Breast epithelium (tissue), 3 donors: ENCODE measurements at regions not wholly inside any gene's neighbourhood (a gene's known extent, or its start where the extent isn't known, plus 50 kb on each side); places are given as distances from the start of the nearest gene placed in this dataset.

Experiments
- POLR2AphosphoS5 ChIP-seq, 3 donors: sonication (generic); formaldehyde crosslinking; IDR thresholded peaks; one replicate each; pipeline ENCODE4 v1.6.1; 2017; ENCODE audit warnings: antibody characterized with exemption in 3 of 3
- TF ChIP-seq, protein P1 (sequence below), 3 donors: fragments of 450-650 bp; IDR thresholded peaks; one replicate each; pipeline ENCODE4 v1.5.1; 2016 to 2017; ENCODE audit warnings: antibody characterized with exemption in 3 of 3, mild to moderate bottlenecking in 3 of 3, moderate library complexity in 3 of 3

DNA sequence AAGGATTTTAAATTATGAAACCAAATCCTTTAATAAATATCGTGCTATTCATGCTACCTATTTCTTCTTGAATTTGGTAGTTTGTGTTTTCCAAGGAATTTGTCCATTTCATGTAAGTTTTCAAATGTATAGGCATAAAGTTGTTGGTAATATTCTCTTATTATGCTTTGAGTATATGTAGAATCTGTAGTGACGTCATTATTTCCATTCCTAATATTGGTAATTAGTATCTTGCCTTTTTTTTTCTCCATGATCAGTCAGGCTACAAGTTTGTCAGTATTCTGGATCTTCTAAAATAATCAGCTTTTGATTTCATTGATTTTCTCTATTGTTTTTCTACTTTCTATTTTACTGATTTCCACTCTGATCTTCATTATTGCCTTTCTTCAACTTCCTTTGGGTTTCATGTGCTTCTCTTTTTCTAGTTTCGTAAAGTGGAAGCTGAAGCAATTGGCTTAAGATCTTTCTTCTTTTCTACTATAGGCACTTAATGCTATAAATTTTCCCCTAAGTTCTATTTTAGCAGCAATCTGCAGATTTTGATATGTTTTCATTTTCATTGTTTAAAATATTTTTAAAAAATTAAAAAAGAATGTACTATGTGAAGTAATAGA lies 156.5 kb upstream of the HDAC9 start:
- TF ChIP-seq, protein P1, sequence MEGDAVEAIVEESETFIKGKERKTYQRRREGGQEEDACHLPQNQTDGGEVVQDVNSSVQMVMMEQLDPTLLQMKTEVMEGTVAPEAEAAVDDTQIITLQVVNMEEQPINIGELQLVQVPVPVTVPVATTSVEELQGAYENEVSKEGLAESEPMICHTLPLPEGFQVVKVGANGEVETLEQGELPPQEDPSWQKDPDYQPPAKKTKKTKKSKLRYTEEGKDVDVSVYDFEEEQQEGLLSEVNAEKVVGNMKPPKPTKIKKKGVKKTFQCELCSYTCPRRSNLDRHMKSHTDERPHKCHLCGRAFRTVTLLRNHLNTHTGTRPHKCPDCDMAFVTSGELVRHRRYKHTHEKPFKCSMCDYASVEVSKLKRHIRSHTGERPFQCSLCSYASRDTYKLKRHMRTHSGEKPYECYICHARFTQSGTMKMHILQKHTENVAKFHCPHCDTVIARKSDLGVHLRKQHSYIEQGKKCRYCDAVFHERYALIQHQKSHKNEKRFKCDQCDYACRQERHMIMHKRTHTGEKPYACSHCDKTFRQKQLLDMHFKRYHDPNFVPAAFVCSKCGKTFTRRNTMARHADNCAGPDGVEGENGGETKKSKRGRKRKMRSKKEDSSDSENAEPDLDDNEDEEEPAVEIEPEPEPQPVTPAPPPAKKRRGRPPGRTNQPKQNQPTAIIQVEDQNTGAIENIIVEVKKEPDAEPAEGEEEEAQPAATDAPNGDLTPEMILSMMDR (IDR thresholded peaks at IDR 0.05): no peak
- no peak for TF ChIP-seq POLR2AphosphoS5 (IDR thresholded peaks at IDR 0.05)
